ENCODE measurements at regions not wholly inside any gene's neighbourhood (a gene's known extent, or its start where the extent isn't known, plus 50 kb on each side); places are given as distances from the start of the nearest gene placed in this dataset.

DNA sequence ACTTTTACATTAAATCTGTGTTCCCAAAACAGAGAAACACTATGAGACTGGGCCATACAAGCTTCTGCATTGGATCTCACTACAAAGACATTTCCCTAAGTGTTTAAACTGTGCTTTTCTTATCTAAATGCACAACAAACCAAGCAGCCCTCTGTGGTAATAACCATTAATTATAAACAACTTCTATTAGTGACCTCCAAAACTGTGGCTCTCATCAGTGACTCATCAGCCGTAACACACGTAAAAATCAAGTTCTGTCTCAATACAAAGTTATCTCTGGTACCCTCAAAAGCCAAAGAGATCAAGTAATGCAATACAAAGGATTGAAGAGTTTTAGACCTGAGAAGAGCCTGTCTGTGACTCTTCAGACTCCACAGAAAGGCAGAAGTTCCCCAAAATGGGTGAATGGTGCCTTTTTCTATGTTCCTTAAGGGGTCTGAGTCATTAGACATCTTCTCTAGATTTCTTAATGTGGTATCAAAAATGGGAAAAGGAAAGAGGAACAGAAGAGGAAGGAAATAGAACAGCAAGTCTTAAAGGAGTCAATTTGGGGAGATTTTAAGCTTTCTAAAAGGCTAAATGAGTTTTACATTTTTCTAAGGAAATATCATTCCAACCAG is 189.8 kb upstream of the PPP1R2C start:
- Mint-ChIP-seq H3K36me3 (peaks cover 2% of the 10 kb centered on the region), H3K4me3 (no peak overlapping the region)
- DNase-seq (ENCODE audit: low spot score in 2 of 2, unreplicated experiment in 2 of 2) = no peak

DNA sequence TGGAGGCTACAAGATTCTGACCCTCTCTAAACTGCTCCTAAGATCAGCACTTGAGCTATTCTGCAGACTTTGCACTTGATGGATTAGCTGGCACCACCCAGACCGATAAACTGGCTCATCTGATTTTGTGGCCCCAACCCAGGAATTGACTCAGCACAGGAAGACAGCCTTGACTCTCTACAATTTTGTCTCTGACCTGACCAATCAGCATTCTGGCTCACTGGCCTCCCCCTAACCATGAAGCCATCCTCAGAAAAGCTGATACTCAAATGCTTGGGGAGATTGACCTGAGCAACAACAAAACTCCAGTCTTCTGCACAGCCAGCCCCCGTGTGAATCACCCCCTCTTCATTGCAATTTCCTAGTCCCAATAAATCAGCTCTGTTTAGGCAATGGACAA is 195.4 kb upstream of the PPP1R2C start:
- peaks cover 48% of the 10 kb centered on the region for H3K9me3 Mint-ChIP-seq
- H3K4me1 Mint-ChIP-seq = peaks cover 11% of the 10 kb centered on the region
- H3K27ac Mint-ChIP-seq = no peak overlapping the region
- no peaks in the 10 kb centered on the region for H3K27me3 Mint-ChIP-seq (ENCODE audit: low read depth)
- peaks cover 3% of the 10 kb centered on the region for H3K36me3 Mint-ChIP-seq
- no peak for DNase-seq (ENCODE audit: low spot score in 2 of 2, unreplicated experiment in 2 of 2)
- TF ChIP-seq, protein P1, sequence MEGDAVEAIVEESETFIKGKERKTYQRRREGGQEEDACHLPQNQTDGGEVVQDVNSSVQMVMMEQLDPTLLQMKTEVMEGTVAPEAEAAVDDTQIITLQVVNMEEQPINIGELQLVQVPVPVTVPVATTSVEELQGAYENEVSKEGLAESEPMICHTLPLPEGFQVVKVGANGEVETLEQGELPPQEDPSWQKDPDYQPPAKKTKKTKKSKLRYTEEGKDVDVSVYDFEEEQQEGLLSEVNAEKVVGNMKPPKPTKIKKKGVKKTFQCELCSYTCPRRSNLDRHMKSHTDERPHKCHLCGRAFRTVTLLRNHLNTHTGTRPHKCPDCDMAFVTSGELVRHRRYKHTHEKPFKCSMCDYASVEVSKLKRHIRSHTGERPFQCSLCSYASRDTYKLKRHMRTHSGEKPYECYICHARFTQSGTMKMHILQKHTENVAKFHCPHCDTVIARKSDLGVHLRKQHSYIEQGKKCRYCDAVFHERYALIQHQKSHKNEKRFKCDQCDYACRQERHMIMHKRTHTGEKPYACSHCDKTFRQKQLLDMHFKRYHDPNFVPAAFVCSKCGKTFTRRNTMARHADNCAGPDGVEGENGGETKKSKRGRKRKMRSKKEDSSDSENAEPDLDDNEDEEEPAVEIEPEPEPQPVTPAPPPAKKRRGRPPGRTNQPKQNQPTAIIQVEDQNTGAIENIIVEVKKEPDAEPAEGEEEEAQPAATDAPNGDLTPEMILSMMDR (IDR thresholded peaks at IDR 0.05; ENCODE audit: unreplicated experiment) = no peak
- H3K4me3 Mint-ChIP-seq = no peak overlapping the region

More for the DNA sequence above, 189.8 kb upstream of the PPP1R2C start:
- peaks cover 22% of the 10 kb centered on the region for H3K9me3 Mint-ChIP-seq
- no peaks in the 10 kb centered on the region for H3K4me1 Mint-ChIP-seq
- H3K27ac Mint-ChIP-seq = no peak overlapping the region
- TF ChIP-seq, protein P1 (IDR thresholded peaks at IDR 0.05; ENCODE audit: unreplicated experiment) = no peak
- H3K27me3 Mint-ChIP-seq (ENCODE audit: low read depth) = no peaks in the 10 kb centered on the region

DNA sequence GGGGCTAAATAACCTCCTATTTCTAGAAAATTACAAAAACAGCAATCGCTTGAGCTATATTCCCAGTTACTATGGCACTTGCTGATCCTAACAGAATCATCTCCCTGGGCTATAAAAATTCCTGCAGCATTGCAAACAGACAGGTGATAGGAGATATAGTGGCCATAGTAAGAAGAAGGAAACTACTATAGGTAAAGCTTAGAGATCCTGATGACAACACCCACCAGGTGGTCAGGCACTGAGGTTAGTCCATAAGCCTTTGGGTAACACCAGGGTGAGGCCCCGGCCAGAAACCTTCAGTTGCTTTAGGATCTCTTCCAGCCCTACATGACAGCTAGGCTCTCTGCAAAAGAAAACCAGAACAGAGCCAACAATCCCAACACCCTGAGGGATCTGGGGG is 197.9 kb upstream of the PPP1R2C start:
- Mint-ChIP-seq H3K4me1 (peaks cover 20% of the 10 kb centered on the region), H3K27me3 (ENCODE audit: low read depth) (no peaks in the 10 kb centered on the region), H3K36me3 (peaks cover 3% of the 10 kb centered on the region), H3K9me3 (peaks cover 44% of the 10 kb centered on the region), H3K4me3 (no peak overlapping the region), H3K27ac (no peak overlapping the region)
- TF ChIP-seq, protein P1 (IDR thresholded peaks at IDR 0.05; ENCODE audit: unreplicated experiment) = no peak
- no peak for DNase-seq (ENCODE audit: low spot score in 2 of 2, unreplicated experiment in 2 of 2)

DNA sequence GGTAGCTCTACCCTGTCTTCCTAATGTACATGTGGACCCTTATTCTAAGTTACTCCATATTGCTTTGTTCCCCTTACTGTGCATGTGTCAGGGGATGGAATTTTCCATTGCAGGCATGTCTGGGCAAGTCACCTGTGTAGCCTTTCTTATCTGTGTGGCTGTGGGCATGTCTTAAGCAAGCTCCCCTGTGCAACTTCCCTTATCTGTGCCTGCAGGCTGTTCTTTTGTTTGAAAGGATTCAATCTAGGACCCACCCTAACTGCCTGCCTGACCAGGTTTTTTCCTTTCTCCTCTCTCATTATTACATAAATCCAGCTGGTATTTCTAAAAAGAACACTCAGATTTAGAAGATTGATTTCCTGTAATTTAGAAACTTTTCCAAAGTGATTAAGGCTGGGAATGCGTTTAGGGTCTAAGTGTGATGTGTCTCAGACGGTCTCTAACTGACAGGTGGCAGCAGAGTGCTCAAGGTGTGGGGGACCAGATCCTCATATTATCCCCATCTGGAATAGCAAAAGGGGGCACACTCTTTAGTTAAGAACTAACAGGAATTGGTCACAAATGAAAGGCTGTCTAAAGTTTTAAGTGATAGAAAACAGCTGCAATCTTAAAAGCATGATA is 198.9 kb upstream of the PPP1R2C start:
- DNase-seq (ENCODE audit: low spot score in 2 of 2, unreplicated experiment in 2 of 2) = no peak
- peak overlapping the region; percentile 30 for H3K27ac Mint-ChIP-seq
- H3K36me3 Mint-ChIP-seq = peaks cover 5% of the 10 kb centered on the region
- H3K27me3 Mint-ChIP-seq (ENCODE audit: low read depth) = no peaks in the 10 kb centered on the region
- TF ChIP-seq, protein P1 (IDR thresholded peaks at IDR 0.05; ENCODE audit: unreplicated experiment) = no peak
- H3K4me3 Mint-ChIP-seq = no peak overlapping the region
- H3K9me3 Mint-ChIP-seq = peaks cover 41% of the 10 kb centered on the region
- peaks cover 20% of the 10 kb centered on the region for H3K4me1 Mint-ChIP-seq

DNA sequence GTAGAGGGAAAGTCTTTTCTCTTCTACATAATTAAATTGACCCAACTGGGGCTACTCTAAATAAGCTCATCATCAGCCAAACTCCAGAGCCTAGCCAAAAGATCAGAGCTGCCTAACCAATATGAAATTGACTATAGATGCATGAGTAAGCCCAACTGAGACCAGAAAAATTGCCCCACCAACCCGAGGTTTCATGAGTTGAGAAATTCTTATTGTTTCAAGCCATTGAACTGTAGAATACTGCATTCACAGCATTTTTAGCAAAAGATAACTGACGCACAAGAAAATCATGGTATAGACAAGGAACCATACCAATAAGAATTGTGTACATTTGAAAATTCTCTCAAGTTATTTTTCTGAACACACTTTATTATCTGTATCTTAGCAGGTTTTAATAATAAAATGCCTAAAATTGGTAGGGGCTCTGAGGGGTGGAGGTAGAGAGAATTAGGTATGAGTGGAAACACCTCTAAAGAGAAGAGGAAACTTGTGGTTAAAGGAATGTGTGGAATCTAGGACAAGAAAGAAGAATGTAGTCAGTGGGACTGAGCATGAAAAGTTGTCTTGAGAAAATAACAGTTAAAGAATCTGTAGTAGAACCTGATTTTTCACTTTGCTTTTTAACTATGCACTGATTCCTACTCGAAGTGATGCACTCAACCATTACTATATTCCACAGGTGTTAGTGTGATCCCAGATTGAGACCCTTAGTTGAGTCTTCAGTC is 200.9 kb upstream of the PPP1R2C start:
- Mint-ChIP-seq H3K9me3 (peaks cover 26% of the 10 kb centered on the region), H3K36me3 (peaks cover 3% of the 10 kb centered on the region), H3K27me3 (ENCODE audit: low read depth) (no peaks in the 10 kb centered on the region), H3K4me1 (peaks cover 20% of the 10 kb centered on the region), H3K27ac (peak overlapping the region; percentile 60), H3K4me3 (no peak overlapping the region)
- no peak for DNase-seq (ENCODE audit: low spot score in 2 of 2, unreplicated experiment in 2 of 2)
- TF ChIP-seq, protein P1 (IDR thresholded peaks at IDR 0.05; ENCODE audit: unreplicated experiment) = no peak
